GM12878 (cell line): ENCODE measurements at regions not wholly inside any gene's neighbourhood (a gene's known extent, or its start where the extent isn't known, plus 50 kb on each side); places are given as distances from the start of the nearest gene placed in this dataset.

Experiments used
- ATAC-seq: fragments of 200-7000 bp; cut with Tn5 transposase; 3 replicates; pipeline ENCODE4 v1.9.1; 2020; ENCODE audit warnings: mild to moderate bottlenecking, moderate library complexity
- BruUV-seq: library from RNA; stranded (reverse); fragments of 400-500 nt; replicated peaks from 2 replicates; lab custom pipeline; 2021; lab: Mats Ljungman, UMichigan
- CTCF ChIA-PET: fragments of 300-600 bp; sonication (Branson Sonifier 250); formaldehyde crosslinking; extraction: SDS; loops from one replicate; lab custom pipeline; 2021; ENCODE audit warnings: inconsistent platforms; lab: Yijun Ruan, JAX
- POLR2A ChIA-PET: fragments of 350-600 bp; formaldehyde crosslinking; extraction: SDS; loops from one replicate; lab custom pipeline; 2021; ENCODE audit warnings: inconsistent platforms; lab: Charles Lee
- RAD21 ChIA-PET: fragments of 300-600 bp; sonication (Branson Sonifier 250); formaldehyde crosslinking; loops from one replicate; lab custom pipeline; 2023; ENCODE audit warnings: antibody characterized with exemption; ENCODE audit not compliant: unreplicated experiment; lab: Charles Lee
- SMC1A ChIA-PET: fragments of 300-600 bp; sonication (Branson Sonifier 250); formaldehyde crosslinking; loops from one replicate; lab custom pipeline; 2023; ENCODE audit not compliant: unreplicated experiment, uncharacterized antibody; lab: Charles Lee
- DNase-seq: peaks from one replicate; pipeline ENCODE4 v3.0.0-alpha.2; 2011; ENCODE audit warnings: low read depth, low spot score
- FAIRE-seq: peaks from 3 replicates; lab custom pipeline; 2011; peaks lifted over from hg19 to GRCh38; lab: Jason Lieb, UNC
- H2AFZ ChIP-seq: 2 replicates; pipeline ENCODE4 v1.6.0; 2011; ENCODE audit warnings: low read depth, low read length, control low read depth; ENCODE audit not compliant: control insufficient read depth
- H3K27ac ChIP-seq: 2 replicates; pipeline ENCODE4 v1.5.1; 2011; ENCODE audit warnings: control low read depth; ENCODE audit not compliant: control insufficient read depth, insufficient read depth
- H3K27me3 ChIP-seq, 2 experiments: replicated peaks in 1 of 2; 2 replicates each; pipeline versions ENCODE4 v1.6.0 to v1.6.1; 2011; ENCODE audit warnings: low read length in 1 of 2; ENCODE audit not compliant: control insufficient read depth in 2 of 2, insufficient read depth in 2 of 2
- H3K36me3 ChIP-seq, 2 experiments: 2 replicates each; pipeline ENCODE4 v1.5.1; 2011; ENCODE audit warnings: low read length in 1 of 2; ENCODE audit not compliant: control insufficient read depth in 2 of 2, insufficient read depth in 2 of 2
- H3K4me1 ChIP-seq: 2 replicates; pipeline ENCODE4 v1.6.1; 2011; ENCODE audit warnings: mild to moderate bottlenecking, low read length, moderate library complexity, mixed read lengths; ENCODE audit not compliant: control insufficient read depth, insufficient read depth
- H3K4me2 ChIP-seq: 2 replicates; pipeline ENCODE4 v1.6.0; 2011; ENCODE audit warnings: control low read depth; ENCODE audit not compliant: control insufficient read depth, insufficient read depth
- H3K4me3 ChIP-seq: fragments of 200-600 bp; sonication (generic); 2 replicates; pipeline ENCODE4 v1.5.1; 2016
- H3K79me2 ChIP-seq: 2 replicates; pipeline ENCODE4 v1.6.0; 2011; ENCODE audit warnings: low read length; ENCODE audit not compliant: control insufficient read depth, insufficient read depth
- H3K9ac ChIP-seq: 2 replicates; pipeline ENCODE4 v1.8.0; 2011; ENCODE audit warnings: low read length, control low read depth, mixed read lengths; ENCODE audit not compliant: control insufficient read depth, insufficient read depth
- H3K9me3 ChIP-seq: replicated peaks from 3 replicates; pipeline ENCODE4 v1.5.1; 2011; ENCODE audit warnings: mild to moderate bottlenecking, low read length; ENCODE audit not compliant: control insufficient read depth, insufficient read depth
- H4K20me1 ChIP-seq: 2 replicates; pipeline ENCODE4 v1.6.0; 2011; ENCODE audit not compliant: control insufficient read depth, insufficient read depth
- BACH1 ChIP-seq: fragments of 450-650 bp; IDR thresholded peaks from 2 replicates; pipeline ENCODE4 v1.6.1; 2017; ENCODE audit warnings: mild to moderate bottlenecking, borderline replicate concordance
- CBFB ChIP-seq: IDR thresholded peaks from 2 replicates; pipeline ENCODE4 v1.6.1; 2016; ENCODE audit warnings: antibody characterized with exemption, low read depth
- CHD1 ChIP-seq: IDR thresholded peaks from 2 replicates; pipeline ENCODE4 v1.6.1; 2012; ENCODE audit warnings: low read depth, low read length, improper control_type of control experiment
- CREB1 ChIP-seq: IDR thresholded peaks from 2 replicates; pipeline ENCODE4 v1.6.1; 2012; ENCODE audit warnings: low read depth, mild to moderate bottlenecking, inconsistent platforms
- EP300 ChIP-seq, 2 experiments: fragments of 150-350 bp in 1 of 2; IDR thresholded peaks; 2 replicates each; pipeline ENCODE4 v1.6.1; 2011 to 2012; ENCODE audit warnings: low read depth in 2 of 2, low read length in 2 of 2, borderline replicate concordance in 1 of 2, improper control_type of control experiment in 1 of 2, inconsistent platforms in 1 of 2; ENCODE audit not compliant: control insufficient read depth in 1 of 2
- GATAD2B ChIP-seq: fragments of 450-650 bp; conservative IDR thresholded peaks from 2 replicates; pipeline ENCODE4 v1.6.1; 2017; ENCODE audit warnings: low read depth, mild to moderate bottlenecking, moderate library complexity
- HDAC6 ChIP-seq: fragments of 200-600 bp; sonication (generic); IDR thresholded peaks from one replicate; pipeline ENCODE4 v1.8.0; 2017; ENCODE audit warnings: antibody characterized with exemption; ENCODE audit not compliant: unreplicated experiment
- KAT2A ChIP-seq: conservative IDR thresholded peaks from 2 replicates; pipeline ENCODE4 v1.6.1; 2011; ENCODE audit warnings: low read depth, low read length; ENCODE audit not compliant: control insufficient read depth
- KLF5 ChIP-seq: fragments of 450-650 bp; IDR thresholded peaks from 2 replicates; pipeline ENCODE4 v1.6.1; 2014; ENCODE audit warnings: mild to moderate bottlenecking; ENCODE audit not compliant: partially characterized antibody
- NBN ChIP-seq: fragments of 450-650 bp; IDR thresholded peaks from 2 replicates; pipeline ENCODE4 v1.6.1; 2016
- RELA ChIP-seq: fragments of 450-650 bp; IDR thresholded peaks from 2 replicates; pipeline ENCODE4 v1.8.0; 2014; ENCODE audit warnings: borderline replicate concordance; ENCODE audit not compliant: partially characterized antibody
- SREBF1 ChIP-seq: IDR thresholded peaks from 2 replicates; pipeline ENCODE4 v1.6.1; 2012; ENCODE audit warnings: mild to moderate bottlenecking, low read length
- TCF12 ChIP-seq: IDR thresholded peaks from 2 replicates; pipeline ENCODE4 v1.6.1; 2011; ENCODE audit warnings: low read depth, mild to moderate bottlenecking, low read length
- TCF3 ChIP-seq: IDR thresholded peaks from 2 replicates; pipeline ENCODE4 v1.6.1; 2012; ENCODE audit warnings: low read depth, mild to moderate bottlenecking, low read length, borderline replicate concordance; ENCODE audit not compliant: insufficient read depth
- WGBS: methylation state at CpG from one replicate; pipeline ENCODE4 v1.1.6; 2016; ENCODE audit warnings: low lambda C conversion rate; ENCODE audit not compliant: insufficient replicate concordance, insufficient coverage; ENCODE audit errors: missing lambda C conversion rate; 5-methylcytosine and 5-hydroxymethylcytosine counted together
- in situ Hi-C: fragments of 300-500 bp; cut with MboI; formaldehyde crosslinking; loops from 9 replicates; pipeline ENCODE4 v1.14.3; 2018; ENCODE audit warnings: mixed read lengths
- intact Hi-C: fragments of 100-400 bp; cut with micrococcal nuclease; formaldehyde crosslinking; loops from one replicate; pipeline ENCODE4 v1.14.2; 2022; ENCODE audit not compliant: unreplicated experiment
- TF ChIP-seq, protein P1 (sequence below): IDR thresholded peaks from 2 replicates; pipeline ENCODE4 v1.6.1; 2011; ENCODE audit warnings: low read depth, low read length, improper control_type of control experiment, borderline replicate concordance
- TF ChIP-seq, protein P2 (sequence below): fragments of 450-650 bp; IDR thresholded peaks from 2 replicates; pipeline ENCODE4 v1.6.1; 2017; ENCODE audit warnings: borderline replicate concordance
- TF ChIP-seq, protein P3 (sequence below): fragments of 450-650 bp; IDR thresholded peaks from 2 replicates; pipeline ENCODE4 v1.6.1; 2014; ENCODE audit warnings: mild to moderate bottlenecking
- TF ChIP-seq, protein P4 (sequence below): IDR thresholded peaks from 2 replicates; pipeline ENCODE4 v1.6.1; 2011; ENCODE audit warnings: mild to moderate bottlenecking, low read depth, low read length, moderate library complexity; ENCODE audit not compliant: insufficient replicate concordance

DNA sequence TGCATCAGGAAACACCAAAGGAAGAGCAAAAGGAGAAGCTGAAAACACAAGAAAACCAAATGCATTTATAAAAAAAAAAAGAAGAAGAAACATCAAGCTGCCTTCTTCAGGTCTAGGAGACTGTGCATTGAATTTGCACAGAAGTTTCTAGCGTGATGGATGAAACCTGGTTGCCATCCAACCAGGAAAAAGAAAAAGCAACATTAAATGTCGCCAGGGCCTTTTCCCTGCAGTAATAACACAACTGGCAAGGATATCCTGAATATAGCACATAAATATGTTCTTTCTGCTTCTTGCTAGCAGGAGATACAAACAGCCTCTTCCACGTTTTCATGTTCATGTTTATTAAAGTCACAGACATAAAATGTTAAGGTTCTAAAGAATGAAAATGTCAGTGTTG, 60.8 kb upstream of the ZFP42 start:
- no peak overlapping the region for H3K27ac ChIP-seq
- no peak for DNase-seq
- H3K4me1 ChIP-seq = no peaks in the 10 kb centered on the region
- H3K27me3 ChIP-seq = no peaks in the 10 kb centered on the region
- TF ChIP-seq CHD1 = no peak
- TF ChIP-seq SREBF1 = no peak
- TF ChIP-seq, protein P1, sequence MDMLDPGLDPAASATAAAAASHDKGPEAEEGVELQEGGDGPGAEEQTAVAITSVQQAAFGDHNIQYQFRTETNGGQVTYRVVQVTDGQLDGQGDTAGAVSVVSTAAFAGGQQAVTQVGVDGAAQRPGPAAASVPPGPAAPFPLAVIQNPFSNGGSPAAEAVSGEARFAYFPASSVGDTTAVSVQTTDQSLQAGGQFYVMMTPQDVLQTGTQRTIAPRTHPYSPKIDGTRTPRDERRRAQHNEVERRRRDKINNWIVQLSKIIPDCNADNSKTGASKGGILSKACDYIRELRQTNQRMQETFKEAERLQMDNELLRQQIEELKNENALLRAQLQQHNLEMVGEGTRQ = no peak
- TF ChIP-seq TCF12 = no peak
- TF ChIP-seq EP300 (IDR thresholded peaks at IDR 0.05; ENCODE audit: borderline replicate concordance in 1 of 2, control insufficient read depth in 1 of 2, low read depth in 2 of 2, low read length in 2 of 2) = no peak
- no peak for TF ChIP-seq BACH1
- TF ChIP-seq, protein P2, sequence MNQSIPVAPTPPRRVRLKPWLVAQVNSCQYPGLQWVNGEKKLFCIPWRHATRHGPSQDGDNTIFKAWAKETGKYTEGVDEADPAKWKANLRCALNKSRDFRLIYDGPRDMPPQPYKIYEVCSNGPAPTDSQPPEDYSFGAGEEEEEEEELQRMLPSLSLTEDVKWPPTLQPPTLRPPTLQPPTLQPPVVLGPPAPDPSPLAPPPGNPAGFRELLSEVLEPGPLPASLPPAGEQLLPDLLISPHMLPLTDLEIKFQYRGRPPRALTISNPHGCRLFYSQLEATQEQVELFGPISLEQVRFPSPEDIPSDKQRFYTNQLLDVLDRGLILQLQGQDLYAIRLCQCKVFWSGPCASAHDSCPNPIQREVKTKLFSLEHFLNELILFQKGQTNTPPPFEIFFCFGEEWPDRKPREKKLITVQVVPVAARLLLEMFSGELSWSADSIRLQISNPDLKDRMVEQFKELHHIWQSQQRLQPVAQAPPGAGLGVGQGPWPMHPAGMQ = no peak
- TF ChIP-seq KLF5 = no peak
- no peak for TF ChIP-seq NBN
- no peak for TF ChIP-seq RELA
- TF ChIP-seq KAT2A = no peak
- TF ChIP-seq GATAD2B = no peak
- TF ChIP-seq, protein P3, sequence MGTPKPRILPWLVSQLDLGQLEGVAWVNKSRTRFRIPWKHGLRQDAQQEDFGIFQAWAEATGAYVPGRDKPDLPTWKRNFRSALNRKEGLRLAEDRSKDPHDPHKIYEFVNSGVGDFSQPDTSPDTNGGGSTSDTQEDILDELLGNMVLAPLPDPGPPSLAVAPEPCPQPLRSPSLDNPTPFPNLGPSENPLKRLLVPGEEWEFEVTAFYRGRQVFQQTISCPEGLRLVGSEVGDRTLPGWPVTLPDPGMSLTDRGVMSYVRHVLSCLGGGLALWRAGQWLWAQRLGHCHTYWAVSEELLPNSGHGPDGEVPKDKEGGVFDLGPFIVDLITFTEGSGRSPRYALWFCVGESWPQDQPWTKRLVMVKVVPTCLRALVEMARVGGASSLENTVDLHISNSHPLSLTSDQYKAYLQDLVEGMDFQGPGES = no peak
- TF ChIP-seq HDAC6 = no peak
- TF ChIP-seq CBFB = no peak
- no peak for TF ChIP-seq CREB1
- TF ChIP-seq, protein P4, sequence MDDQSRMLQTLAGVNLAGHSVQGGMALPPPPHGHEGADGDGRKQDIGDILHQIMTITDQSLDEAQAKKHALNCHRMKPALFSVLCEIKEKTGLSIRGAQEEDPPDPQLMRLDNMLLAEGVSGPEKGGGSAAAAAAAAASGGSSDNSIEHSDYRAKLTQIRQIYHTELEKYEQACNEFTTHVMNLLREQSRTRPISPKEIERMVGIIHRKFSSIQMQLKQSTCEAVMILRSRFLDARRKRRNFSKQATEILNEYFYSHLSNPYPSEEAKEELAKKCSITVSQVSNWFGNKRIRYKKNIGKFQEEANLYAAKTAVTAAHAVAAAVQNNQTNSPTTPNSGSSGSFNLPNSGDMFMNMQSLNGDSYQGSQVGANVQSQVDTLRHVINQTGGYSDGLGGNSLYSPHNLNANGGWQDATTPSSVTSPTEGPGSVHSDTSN = no peak
- no peak for TF ChIP-seq TCF3
- TF ChIP-seq, all 136 proteins: peak for 0
- Histone ChIP-seq H3K36me3 (no peaks in the 10 kb centered on the region), H3K79me2 (no peaks in the 10 kb centered on the region), H3K4me2 (no peak overlapping the region), H2AFZ (no peak overlapping the region), H3K9ac (no peak overlapping the region), H4K20me1 (no peaks in the 10 kb centered on the region), H3K9me3 (no peaks in the 10 kb centered on the region; the same call in 2 of the 3 replicates), H3K4me3 (no peak overlapping the region)
- intact Hi-C loops (no loop called here), in situ Hi-C loops (no loop called here)
- no TSS peak for BruUV-seq
- ATAC-seq (no peak), FAIRE-seq (no peak)
- SMC1A ChIA-PET = no interaction called here
- WGBS = 0% methylated on average over 3 of the region's 3 CpGs
- CTCF ChIA-PET = no interaction called here
- POLR2A ChIA-PET = no interaction called here
- RAD21 ChIA-PET = interaction anchor here (0.7 kb wide), 1 partner anchor 91 kb away, joined by 3 read pairs; no protein-coding TSS in a partner anchor
